ENCODE measurements at regions not wholly inside any gene's neighbourhood (a gene's known extent, or its start where the extent isn't known, plus 50 kb on each side); places are given as distances from the start of the nearest gene placed in this dataset.

DNA sequence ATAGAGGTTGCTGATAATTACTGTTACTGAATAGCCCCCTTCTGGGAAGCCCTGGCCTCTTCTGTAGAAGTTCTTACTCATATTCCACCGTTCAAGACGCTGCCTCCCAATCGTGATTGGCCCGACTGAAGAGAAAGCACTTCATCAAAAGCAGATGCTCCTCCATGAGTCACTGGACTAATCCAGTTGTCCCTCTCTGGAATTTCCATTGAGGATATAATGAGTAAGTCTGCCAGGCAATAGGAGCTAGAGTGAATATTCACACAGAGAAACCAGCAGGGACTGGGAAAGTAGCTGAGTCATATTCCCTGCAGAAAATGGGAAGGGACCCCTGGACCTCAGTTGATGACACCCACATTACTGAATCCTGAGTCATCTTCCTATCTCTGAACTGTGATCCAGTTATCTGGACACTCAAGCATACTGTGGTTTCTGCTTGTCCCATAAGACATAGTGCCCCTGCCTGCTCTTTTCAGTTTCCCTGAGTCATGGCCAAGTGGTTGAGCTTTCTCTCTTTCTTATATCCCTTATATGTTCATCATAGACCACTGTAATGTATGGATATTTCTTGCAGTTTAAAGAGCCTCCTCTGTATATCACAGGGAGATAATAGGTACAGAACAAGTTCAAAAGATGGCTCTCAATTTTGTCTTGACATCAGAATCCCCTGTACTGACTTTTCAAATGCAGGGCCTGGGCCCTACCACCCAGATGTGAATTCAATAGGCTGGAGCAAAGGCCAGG is 151.2 kb upstream of the CDIN1 start (continued):
- TF ChIP-seq ZBTB1 (CRISPR knock-in tag; IDR thresholded peaks at IDR 0.05; ENCODE audit: borderline replicate concordance, low read depth) (no peak), ARID2 (IDR thresholded peaks at IDR 0.05) (no peak), SIN3A (IDR thresholded peaks at IDR 0.05; ENCODE audit: borderline replicate concordance in 2 of 2, control insufficient read depth in 1 of 2, low read depth in 2 of 2, low read length in 2 of 2) (no peak), ZNF584 (CRISPR knock-in tag; IDR thresholded peaks at IDR 0.05; ENCODE audit: low read depth) (0 out of 2 replicates have a peak, but pooled peaks have one; percentile 17), NELFE (IDR thresholded peaks at IDR 0.05; ENCODE audit: insufficient read depth, insufficient read length) (no peak), MIER1 (IDR thresholded peaks at IDR 0.05; ENCODE audit: low read depth) (no peak), NFYB (IDR thresholded peaks at IDR 0.05; ENCODE audit: extremely low read depth, insufficient read length) (peak; percentile 53), HDAC6 (IDR thresholded peaks at IDR 0.05; ENCODE audit: low read depth, low read length) (no peak), ZNF561 (CRISPR knock-in tag; conservative IDR thresholded peaks at IDR 0.05) (no peak), JUN (IDR thresholded peaks at IDR 0.05; ENCODE audit: borderline replicate concordance, low read depth, low read length) (peak; percentile 98), JUN (CRISPR knock-in tag; IDR thresholded peaks at IDR 0.05; ENCODE audit: borderline replicate concordance) (peak; percentile 73; the same call in 1 of the 2 replicates), ZNF764 (CRISPR knock-in tag; IDR thresholded peaks at IDR 0.05; ENCODE audit: low read depth) (no peak), DIDO1 (tag; IDR thresholded peaks at IDR 0.05; ENCODE audit: low read depth) (no peak), MEF2A (IDR thresholded peaks at IDR 0.05; ENCODE audit: control insufficient read depth, low read depth, low read length) (peak; percentile 74; the same call in 1 of the 2 replicates), U2AF2 (optimal IDR thresholded peaks at IDR 0.05; ENCODE audit: low read depth, low read length) (no peak), ZFX (CRISPR knock-in tag; IDR thresholded peaks at IDR 0.05) (no peak), ZBTB8A (IDR thresholded peaks at IDR 0.05; ENCODE audit: partially characterized antibody) (no peak), KLF10 (CRISPR knock-in tag; IDR thresholded peaks at IDR 0.05) (no peak), ZNF408 (CRISPR knock-in tag; IDR thresholded peaks at IDR 0.05; ENCODE audit: low read depth) (no peak), HMG20A (CRISPR knock-in tag; conservative IDR thresholded peaks at IDR 0.05) (no peak)
- TF ChIP-seq, protein P1, sequence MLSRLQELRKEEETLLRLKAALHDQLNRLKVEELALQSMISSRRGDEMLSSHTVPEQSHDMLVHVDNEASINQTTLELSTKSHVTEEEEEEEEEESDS (CRISPR knock-in tag; IDR thresholded peaks at IDR 0.05), result no peak
- TF ChIP-seq, protein P2, sequence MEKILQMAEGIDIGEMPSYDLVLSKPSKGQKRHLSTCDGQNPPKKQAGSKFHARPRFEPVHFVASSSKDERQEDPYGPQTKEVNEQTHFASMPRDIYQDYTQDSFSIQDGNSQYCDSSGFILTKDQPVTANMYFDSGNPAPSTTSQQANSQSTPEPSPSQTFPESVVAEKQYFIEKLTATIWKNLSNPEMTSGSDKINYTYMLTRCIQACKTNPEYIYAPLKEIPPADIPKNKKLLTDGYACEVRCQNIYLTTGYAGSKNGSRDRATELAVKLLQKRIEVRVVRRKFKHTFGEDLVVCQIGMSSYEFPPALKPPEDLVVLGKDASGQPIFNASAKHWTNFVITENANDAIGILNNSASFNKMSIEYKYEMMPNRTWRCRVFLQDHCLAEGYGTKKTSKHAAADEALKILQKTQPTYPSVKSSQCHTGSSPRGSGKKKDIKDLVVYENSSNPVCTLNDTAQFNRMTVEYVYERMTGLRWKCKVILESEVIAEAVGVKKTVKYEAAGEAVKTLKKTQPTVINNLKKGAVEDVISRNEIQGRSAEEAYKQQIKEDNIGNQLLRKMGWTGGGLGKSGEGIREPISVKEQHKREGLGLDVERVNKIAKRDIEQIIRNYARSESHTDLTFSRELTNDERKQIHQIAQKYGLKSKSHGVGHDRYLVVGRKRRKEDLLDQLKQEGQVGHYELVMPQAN (IDR thresholded peaks at IDR 0.05; ENCODE audit: borderline replicate concordance), result no peak
- TF ChIP-seq, protein P3, sequence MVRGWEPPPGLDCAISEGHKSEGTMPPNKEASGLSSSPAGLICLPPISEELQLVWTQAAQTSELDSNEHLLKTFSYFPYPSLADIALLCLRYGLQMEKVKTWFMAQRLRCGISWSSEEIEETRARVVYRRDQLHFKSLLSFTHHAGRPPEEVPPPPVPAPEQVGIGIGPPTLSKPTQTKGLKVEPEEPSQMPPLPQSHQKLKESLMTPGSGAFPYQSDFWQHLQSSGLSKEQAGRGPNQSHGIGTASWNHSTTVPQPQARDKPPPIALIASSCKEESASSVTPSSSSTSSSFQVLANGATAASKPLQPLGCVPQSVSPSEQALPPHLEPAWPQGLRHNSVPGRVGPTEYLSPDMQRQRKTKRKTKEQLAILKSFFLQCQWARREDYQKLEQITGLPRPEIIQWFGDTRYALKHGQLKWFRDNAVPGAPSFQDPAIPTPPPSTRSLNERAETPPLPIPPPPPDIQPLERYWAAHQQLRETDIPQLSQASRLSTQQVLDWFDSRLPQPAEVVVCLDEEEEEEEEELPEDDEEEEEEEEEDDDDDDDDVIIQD (CRISPR knock-in tag; IDR thresholded peaks at IDR 0.05), result no peak
